ENCODE measurements at regions not wholly inside any gene's neighbourhood (a gene's known extent, or its start where the extent isn't known, plus 50 kb on each side); places are given as distances from the start of the nearest gene placed in this dataset.

DNA sequence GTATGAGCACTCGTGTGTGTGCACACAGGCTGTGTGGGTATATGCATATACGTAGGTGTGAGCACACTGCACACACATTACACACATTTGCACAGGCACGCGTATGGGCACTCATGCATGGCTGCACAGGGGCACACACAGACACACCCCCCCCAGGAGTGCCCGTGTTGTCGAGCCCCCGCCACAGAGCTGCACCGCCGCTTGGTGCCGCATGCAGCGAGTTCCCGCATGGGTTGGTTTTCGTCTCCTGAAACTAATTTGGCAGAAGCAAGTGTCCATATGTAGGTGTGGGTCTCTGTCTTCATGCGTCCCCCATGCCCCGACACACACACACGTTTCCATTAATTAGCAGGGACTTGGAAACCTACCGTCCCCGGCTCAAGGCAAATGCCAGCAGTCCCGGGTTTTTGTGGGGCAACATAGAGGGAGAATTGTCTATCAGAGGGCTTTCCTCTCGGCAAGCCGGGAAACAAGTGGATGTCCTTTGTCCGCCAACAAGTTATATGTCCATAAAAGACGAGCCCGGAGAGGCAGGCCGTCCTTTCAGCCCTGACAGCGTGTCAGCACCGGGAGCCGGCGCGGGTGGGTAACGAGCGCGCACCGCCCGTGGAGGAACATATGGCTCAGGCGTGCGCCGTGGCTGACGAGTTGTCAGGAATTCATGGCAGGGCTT lies 1291.7 kb downstream of the BRD1 start:
- Histone ChIP-seq H3K36me3 (ENCODE audit: control insufficient read depth, insufficient read depth, low read length) (no peaks in the 10 kb centered on the region), H3K27me3 (replicated peaks; ENCODE audit: control insufficient read depth, insufficient read depth, low read length) (no peaks in the 10 kb centered on the region), H3K4me3 (replicated peaks; ENCODE audit: low read depth, low read length) (no peak overlapping the region)
- no peak for DNase-seq (ENCODE audit: extremely low read depth, insufficient read length)
- TF ChIP-seq, protein P1, sequence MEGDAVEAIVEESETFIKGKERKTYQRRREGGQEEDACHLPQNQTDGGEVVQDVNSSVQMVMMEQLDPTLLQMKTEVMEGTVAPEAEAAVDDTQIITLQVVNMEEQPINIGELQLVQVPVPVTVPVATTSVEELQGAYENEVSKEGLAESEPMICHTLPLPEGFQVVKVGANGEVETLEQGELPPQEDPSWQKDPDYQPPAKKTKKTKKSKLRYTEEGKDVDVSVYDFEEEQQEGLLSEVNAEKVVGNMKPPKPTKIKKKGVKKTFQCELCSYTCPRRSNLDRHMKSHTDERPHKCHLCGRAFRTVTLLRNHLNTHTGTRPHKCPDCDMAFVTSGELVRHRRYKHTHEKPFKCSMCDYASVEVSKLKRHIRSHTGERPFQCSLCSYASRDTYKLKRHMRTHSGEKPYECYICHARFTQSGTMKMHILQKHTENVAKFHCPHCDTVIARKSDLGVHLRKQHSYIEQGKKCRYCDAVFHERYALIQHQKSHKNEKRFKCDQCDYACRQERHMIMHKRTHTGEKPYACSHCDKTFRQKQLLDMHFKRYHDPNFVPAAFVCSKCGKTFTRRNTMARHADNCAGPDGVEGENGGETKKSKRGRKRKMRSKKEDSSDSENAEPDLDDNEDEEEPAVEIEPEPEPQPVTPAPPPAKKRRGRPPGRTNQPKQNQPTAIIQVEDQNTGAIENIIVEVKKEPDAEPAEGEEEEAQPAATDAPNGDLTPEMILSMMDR (IDR thresholded peaks at IDR 0.05; ENCODE audit: insufficient read depth, low read length, poor library complexity, severe bottlenecking), result no peak

DNA sequence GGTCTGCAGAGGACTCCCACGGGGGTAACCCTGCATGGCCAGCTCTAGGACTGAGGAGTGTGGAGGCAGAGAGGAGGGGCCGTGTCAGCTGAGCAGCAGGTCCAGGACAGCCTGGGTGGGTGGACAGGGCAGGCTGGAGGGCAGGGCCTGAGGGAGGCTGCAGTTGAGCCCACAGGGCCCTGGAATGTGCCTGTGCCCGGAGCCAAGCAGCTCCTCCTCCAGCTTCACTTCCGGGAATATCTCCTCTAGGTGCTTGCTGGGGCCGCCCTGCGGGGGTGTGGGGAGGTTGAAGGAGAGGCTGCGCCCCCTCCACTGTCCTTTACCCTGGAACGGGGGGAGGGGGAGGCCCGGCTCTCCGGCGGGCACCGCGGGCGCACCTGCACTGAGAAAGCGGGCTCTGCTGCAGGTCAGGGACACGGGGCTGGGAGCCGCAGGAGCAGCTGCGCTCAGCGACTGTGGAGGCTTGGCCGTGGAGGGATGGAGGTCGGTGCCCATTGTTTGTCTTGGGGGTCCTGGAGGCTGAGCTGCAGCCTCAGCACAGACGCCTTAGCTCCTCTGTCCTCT lies 1293.2 kb downstream of the BRD1 start:
- no peak for DNase-seq (ENCODE audit: extremely low read depth, insufficient read length)
- H3K36me3 ChIP-seq (ENCODE audit: control insufficient read depth, insufficient read depth, low read length), result no peaks in the 10 kb centered on the region
- TF ChIP-seq, protein P1 (IDR thresholded peaks at IDR 0.05; ENCODE audit: insufficient read depth, low read length, poor library complexity, severe bottlenecking), result no peak

DNA sequence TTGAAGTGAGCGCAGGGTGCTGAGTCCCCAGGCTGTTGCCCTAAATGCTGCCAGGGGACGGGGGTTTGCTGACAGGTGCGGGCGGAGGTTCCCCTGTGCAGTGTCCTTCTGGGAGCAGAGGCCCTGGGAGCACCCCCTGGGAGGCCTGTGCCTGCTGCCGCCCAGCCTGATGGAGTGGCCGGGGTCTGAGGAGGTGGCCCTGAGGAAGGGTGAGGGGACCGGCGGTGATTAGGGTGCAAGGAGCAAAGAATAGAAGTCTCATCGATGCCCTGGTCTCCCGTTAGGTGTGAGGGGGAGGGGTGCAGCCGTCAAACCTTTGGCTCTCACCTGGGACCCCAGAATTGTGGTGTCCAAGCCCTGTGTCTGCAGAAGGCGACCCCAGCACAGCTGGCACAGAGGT lies 1294.7 kb downstream of the BRD1 start:
- TF ChIP-seq, protein P1 (IDR thresholded peaks at IDR 0.05; ENCODE audit: insufficient read depth, low read length, poor library complexity, severe bottlenecking), result no peak
- Histone ChIP-seq H3K27me3 (replicated peaks; ENCODE audit: control insufficient read depth, insufficient read depth, low read length) (no peaks in the 10 kb centered on the region), H3K4me3 (replicated peaks; ENCODE audit: low read depth, low read length) (no peak overlapping the region), H3K36me3 (ENCODE audit: control insufficient read depth, insufficient read depth, low read length) (no peaks in the 10 kb centered on the region)
- DNase-seq (ENCODE audit: extremely low read depth, insufficient read length), result no peak

More for the DNA sequence above, 1293.2 kb downstream of the BRD1 start:
- H3K27me3 ChIP-seq (replicated peaks; ENCODE audit: control insufficient read depth, insufficient read depth, low read length), result no peaks in the 10 kb centered on the region
- no peak overlapping the region for H3K4me3 ChIP-seq (replicated peaks; ENCODE audit: low read depth, low read length)

DNA sequence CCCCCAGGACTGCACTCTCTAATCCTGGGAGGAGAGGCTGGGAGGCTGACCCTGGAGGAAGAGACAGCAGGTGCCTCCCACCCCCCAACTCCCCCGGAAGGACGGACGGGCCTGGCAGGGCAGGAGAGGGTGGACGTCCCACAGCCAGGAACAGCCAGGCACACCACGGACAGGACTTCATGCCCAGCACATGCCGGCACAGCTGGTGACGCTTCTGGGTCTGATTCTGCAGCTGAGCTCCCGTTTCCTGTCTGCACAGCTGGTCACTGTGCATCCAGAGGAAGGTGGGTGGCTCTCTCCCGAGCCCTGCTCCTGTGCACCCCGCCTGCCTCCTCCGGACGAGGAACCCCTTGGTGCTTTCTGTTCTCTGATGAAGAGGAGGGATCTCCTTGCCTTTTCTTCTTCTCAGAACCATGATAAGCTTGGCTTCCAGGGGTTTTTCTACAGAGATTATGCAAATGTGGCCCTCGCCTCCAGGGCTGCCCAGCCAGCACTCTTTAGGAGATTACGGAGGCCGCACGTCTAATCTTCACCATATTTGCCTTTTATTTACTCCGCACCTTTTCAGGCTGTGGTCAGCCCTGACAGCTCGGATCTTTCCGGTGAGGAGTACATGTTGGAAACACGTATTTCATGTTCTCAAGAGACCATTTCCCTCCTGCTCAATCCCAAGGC lies 1295.8 kb downstream of the BRD1 start:
- H3K4me3 ChIP-seq (replicated peaks; ENCODE audit: low read depth, low read length), result no peak overlapping the region
- H3K36me3 ChIP-seq (ENCODE audit: control insufficient read depth, insufficient read depth, low read length), result no peaks in the 10 kb centered on the region
- H3K27me3 ChIP-seq (replicated peaks; ENCODE audit: control insufficient read depth, insufficient read depth, low read length), result no peaks in the 10 kb centered on the region
- TF ChIP-seq, protein P1 (IDR thresholded peaks at IDR 0.05; ENCODE audit: insufficient read depth, low read length, poor library complexity, severe bottlenecking), result no peak
- DNase-seq (ENCODE audit: extremely low read depth, insufficient read length), result no peak

DNA sequence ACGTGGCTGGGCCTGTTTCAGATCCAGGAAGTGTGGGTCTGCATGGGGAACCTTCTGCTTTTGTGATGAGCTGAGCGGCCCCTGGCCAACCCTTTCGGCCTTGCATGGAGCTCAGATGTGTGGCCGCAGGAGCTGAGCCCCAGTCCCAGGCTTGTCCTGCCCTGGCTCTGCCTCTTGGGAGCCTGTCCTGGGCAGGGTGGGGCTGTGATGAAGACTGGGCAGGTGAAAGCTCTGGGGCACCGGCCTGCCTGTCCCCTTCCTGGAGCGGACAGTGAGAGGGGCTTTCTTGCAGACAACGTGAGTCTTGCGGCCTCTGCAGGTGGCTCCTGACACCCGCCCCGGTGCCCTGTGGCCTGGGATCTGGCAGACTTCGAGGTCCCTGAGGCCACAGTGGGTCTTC lies 1296.6 kb downstream of the BRD1 start:
- TF ChIP-seq, protein P1 (IDR thresholded peaks at IDR 0.05; ENCODE audit: insufficient read depth, low read length, poor library complexity, severe bottlenecking), result no peak
- DNase-seq (ENCODE audit: extremely low read depth, insufficient read length), result no peak
- no peaks in the 10 kb centered on the region for H3K27me3 ChIP-seq (replicated peaks; ENCODE audit: control insufficient read depth, insufficient read depth, low read length)
- no peak overlapping the region for H3K4me3 ChIP-seq (replicated peaks; ENCODE audit: low read depth, low read length)
- H3K36me3 ChIP-seq (ENCODE audit: control insufficient read depth, insufficient read depth, low read length), result no peaks in the 10 kb centered on the region
